Lung (tissue), 11 donors: ENCODE measurements at regions not wholly inside any gene's neighbourhood (a gene's known extent, or its start where the extent isn't known, plus 50 kb on each side); places are given as distances from the start of the nearest gene placed in this dataset.

Experiments used
- ATAC-seq: fragments of 200-7000 bp; cut with Tn5 transposase; one replicate; pipeline ENCODE4 v1.9.1; 2020; ENCODE audit warnings: moderate number of reproducible peaks; ENCODE audit not compliant: insufficient read depth, low FRiP score
- DNase-seq, 3 donors: peaks; one replicate each; pipeline ENCODE4 v3.0.0-alpha.2; 2013 to 2017
- H3K27ac ChIP-seq, 2 donors: one replicate each; pipeline ENCODE4 v1.5.1; 2013; ENCODE audit warnings: mild to moderate bottlenecking in 2 of 2, moderate library complexity in 2 of 2, control low read depth in 1 of 2, inconsistent platforms in 1 of 2, low read depth in 1 of 2, low read length in 1 of 2
- H3K27me3 ChIP-seq, 3 donors: one replicate each; pipeline ENCODE4 v1.5.1; 2013; ENCODE audit warnings: low read length in 2 of 3; ENCODE audit not compliant: control insufficient read depth in 3 of 3, insufficient read depth in 3 of 3
- H3K36me3 ChIP-seq, 4 donors: one replicate each; pipeline ENCODE4 v1.5.1; 2013; ENCODE audit warnings: low read length in 4 of 4, mild to moderate bottlenecking in 1 of 4, moderate library complexity in 1 of 4; ENCODE audit not compliant: control insufficient read depth in 4 of 4, insufficient read depth in 4 of 4
- H3K4me1 ChIP-seq, 5 donors: one replicate each; pipeline ENCODE4 v1.5.1; 2013; ENCODE audit warnings: low read length in 5 of 5, mild to moderate bottlenecking in 2 of 5, moderate library complexity in 1 of 5; ENCODE audit not compliant: control insufficient read depth in 5 of 5, insufficient read depth in 5 of 5
- H3K4me3 ChIP-seq: one replicate; pipeline ENCODE4 v1.5.1; 2013; ENCODE audit warnings: mild to moderate bottlenecking, control low read depth, moderate library complexity
- H3K9ac ChIP-seq, 2 donors: one replicate each; pipeline ENCODE4 v1.5.1; 2013; ENCODE audit warnings: low read length in 2 of 2, control low read depth in 1 of 2; ENCODE audit not compliant: insufficient read depth in 1 of 2
- H3K9me3 ChIP-seq, 4 donors: one replicate each; pipeline ENCODE4 v1.5.1; 2013; ENCODE audit warnings: low read length in 3 of 4, mild to moderate bottlenecking in 1 of 4, moderate library complexity in 1 of 4; ENCODE audit not compliant: control insufficient read depth in 4 of 4, insufficient read depth in 3 of 4
- CTCF ChIP-seq: IDR thresholded peaks from 2 replicates; pipeline ENCODE4 v1.5.1; 2012; ENCODE audit warnings: mild to moderate bottlenecking; ENCODE audit errors: control extremely low read depth, extremely low read depth
- WGBS, 2 donors: extraction: QIAGEN DNeasy Blood & Tissue Kit; methylation state at CpG; one replicate each; pipeline ENCODE4 v1.1.7; 2013; 5-methylcytosine and 5-hydroxymethylcytosine counted together
- donor health status: control.
- donor health status: control.
- donor health status: Bipolar disorder and iron deficiency.
- donor health status: healthy.
- donor health status: DM: yes; HTN: yes; CAD: no.

- DNase-seq (no peak), ATAC-seq (no peak)
- H3K4me1 ChIP-seq, result no peaks in the 10 kb centered on the region
- no peak overlapping the region for H3K27ac ChIP-seq
- no peak for TF ChIP-seq CTCF
- H3K27me3 ChIP-seq, result peaks cover 0 to 2% (median 0%) of the 10 kb centered on the region in 3 donors
- no peaks in the 10 kb centered on the region for H3K9me3 ChIP-seq
- WGBS, 2 donors, result 54 to 58% methylated on average over 4 of the region's 4 CpGs
- no peak overlapping the region for H3K9ac ChIP-seq
- H3K4me3 ChIP-seq, result no peak overlapping the region
- H3K36me3 ChIP-seq, result no peaks in the 10 kb centered on the region
Measured at GRCh38 chr3:167913219-167913835, 177.8 kb downstream of the SERPINI1 start.

GRCh38 chr3:167909952-167910351, 174.4 kb downstream of the SERPINI1 start:
- Histone ChIP-seq H3K9ac (no peak overlapping the region), H3K36me3 (peaks cover 0 to 3% (median 0%) of the 10 kb centered on the region in 4 donors), H3K9me3 (no peaks in the 10 kb centered on the region), H3K27me3 (peaks cover 0 to 9% (median 0%) of the 10 kb centered on the region in 3 donors), H3K4me1 (no peaks in the 10 kb centered on the region), H3K27ac (no peak overlapping the region), H3K4me3 (no peak overlapping the region)
- DNase-seq (no peak), ATAC-seq (no peak)
- WGBS, 2 donors, result 89 to 92% methylated on average over 6 of the region's 6 CpGs
- no peak for TF ChIP-seq CTCF

- DNase-seq (no peak), ATAC-seq (no peak)
- Histone ChIP-seq H3K27ac (no peak overlapping the region), H3K36me3 (peaks cover 0 to 3% (median 0%) of the 10 kb centered on the region in 4 donors), H3K9me3 (no peaks in the 10 kb centered on the region), H3K27me3 (peaks cover 0 to 8% (median 0%) of the 10 kb centered on the region in 3 donors), H3K9ac (no peak overlapping the region), H3K4me3 (no peak overlapping the region), H3K4me1 (no peaks in the 10 kb centered on the region)
- no peak for TF ChIP-seq CTCF
- 65 to 76% methylated on average over 1 of the region's 1 CpG for WGBS, 2 donors
Measured at GRCh38 chr3:167909504-167909896, 174.0 kb downstream of the SERPINI1 start.
